Activated T-cell treated with anti-CD3 and anti-CD28 coated beads for 48 hours (primary cell): ENCODE measurements at regions not wholly inside any gene's neighbourhood (a gene's known extent, or its start where the extent isn't known, plus 50 kb on each side); places are given as distances from the start of the nearest gene placed in this dataset.
"Not testable (repeated sequence)": the region's sequence is repeated elsewhere in the genome, so short reads cannot be mapped to it uniquely, and the experiment has no call there.

Experiments used
- DNase-seq: peaks from one replicate; pipeline ENCODE4 v3.0.0-alpha.2; 2020; ENCODE audit warnings: low read depth

DNA sequence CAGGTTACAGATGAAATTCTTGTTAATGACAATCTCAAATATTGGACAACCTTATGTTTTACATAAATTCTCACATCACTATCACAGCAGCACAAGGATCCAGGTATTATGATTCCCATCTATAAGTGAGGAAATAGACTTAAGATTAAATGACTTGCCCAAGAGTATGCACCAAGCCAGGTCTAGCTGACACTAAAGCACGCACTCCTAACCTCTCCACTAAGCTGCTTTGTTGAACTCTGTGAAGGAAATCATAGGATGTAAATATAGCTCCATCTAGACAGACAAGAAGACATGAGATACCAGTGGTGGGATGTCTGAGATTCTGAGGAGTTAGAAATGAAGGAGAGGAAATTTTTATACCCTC lies 87.9 kb downstream of the PHLDA1 start:
- no peak for DNase-seq

- not testable (repeated sequence) for DNase-seq
These were observed 89.9 kb downstream of the PHLDA1 start for GRCh38 chr12:75941661-75942060.

DNA sequence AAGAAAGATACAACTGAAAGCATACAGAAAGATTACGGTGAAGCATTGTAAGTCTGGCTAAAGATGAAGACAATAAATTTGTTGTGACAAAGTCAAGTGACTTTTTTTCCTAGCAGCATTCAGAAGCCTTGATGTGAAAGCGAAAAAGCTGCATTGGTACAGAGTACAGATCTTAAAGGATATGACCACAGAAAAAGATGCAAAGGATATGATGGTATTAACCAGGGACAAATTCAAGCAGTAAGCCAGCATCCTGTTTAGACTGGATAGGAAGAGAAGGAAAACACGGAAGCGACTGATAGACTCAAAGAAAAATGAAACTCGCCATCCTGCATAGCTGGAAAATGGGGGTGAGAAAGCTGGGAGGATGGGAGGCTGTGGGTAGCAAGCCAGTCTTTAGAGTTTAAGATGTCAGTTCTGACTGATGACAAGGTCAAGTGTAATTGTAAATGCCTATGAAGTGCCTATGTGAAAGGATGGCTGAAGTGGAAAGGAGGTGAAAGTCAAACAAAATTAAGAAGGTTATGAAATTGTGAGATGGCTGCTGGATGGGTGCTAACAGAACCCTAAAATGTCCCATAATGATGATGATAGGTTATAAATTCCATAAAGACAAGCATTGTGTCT lies 92.4 kb downstream of the PHLDA1 start:
- DNase-seq, result no peak

- no peak for DNase-seq
These were observed 93.4 kb downstream of the PHLDA1 start for GRCh38 chr12:75938189-75938588.

GRCh38 chr12:75937486-75937885 lies 94.1 kb downstream of the PHLDA1 start:
- no peak for DNase-seq

- no peak for DNase-seq
These were observed 94.8 kb downstream of the PHLDA1 start for GRCh38 chr12:75936515-75937440.

DNA sequence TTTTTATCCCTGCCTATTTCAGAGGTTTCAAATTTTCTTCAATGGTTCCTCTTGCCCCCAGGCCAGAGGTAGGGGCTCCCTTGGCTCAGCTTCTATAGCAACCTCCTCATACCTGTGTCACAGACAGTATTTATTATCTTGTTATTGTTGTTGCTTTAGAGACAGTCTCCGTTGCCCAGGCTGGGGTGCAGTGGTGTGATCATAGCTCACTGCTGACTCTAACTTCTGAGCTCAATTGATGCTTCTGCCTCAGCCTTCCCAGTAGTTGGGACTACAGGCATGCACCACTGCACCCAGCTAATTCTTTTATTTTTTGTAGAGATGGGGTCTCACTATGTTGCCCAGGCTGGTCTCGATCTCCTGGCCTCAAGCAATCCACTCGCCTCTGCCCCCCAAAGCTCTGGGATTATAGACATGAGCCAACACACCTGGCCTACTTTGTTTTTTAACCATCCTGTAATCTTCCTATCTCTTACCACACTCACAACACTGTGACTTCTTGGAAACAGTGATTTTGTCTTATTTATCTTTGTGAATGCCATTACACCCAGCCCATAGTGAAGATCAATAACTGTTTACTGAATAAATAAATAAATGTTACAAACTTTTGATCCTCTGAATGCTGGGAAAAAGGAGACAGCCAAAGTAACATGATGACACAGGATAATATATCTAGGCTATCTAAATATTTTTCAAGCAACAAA lies 95.9 kb downstream of the PHLDA1 start:
- DNase-seq, result no peak

DNA sequence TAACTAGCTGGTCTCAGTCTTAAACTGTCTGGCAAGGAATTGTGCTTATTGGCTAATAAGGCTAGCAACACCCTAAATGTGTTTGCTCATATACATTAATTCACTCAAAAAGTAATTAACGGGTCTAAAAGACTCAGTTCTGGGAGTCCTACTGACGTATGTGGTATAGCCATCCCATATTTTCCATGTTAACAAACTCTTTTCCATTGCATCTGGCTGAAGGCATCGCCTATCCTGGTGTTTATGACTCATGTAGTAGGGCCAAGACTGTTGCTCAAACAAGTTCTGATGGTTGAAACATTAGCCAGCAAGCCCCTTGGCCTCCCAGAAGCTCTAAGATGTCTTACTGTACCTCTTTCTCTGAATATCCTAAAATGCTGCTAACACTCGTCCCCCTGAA lies 98.5 kb downstream of the PHLDA1 start:
- no peak for DNase-seq

- no peak for DNase-seq
These were observed 99.3 kb downstream of the PHLDA1 start for GRCh38 chr12:75932241-75932640.

DNA sequence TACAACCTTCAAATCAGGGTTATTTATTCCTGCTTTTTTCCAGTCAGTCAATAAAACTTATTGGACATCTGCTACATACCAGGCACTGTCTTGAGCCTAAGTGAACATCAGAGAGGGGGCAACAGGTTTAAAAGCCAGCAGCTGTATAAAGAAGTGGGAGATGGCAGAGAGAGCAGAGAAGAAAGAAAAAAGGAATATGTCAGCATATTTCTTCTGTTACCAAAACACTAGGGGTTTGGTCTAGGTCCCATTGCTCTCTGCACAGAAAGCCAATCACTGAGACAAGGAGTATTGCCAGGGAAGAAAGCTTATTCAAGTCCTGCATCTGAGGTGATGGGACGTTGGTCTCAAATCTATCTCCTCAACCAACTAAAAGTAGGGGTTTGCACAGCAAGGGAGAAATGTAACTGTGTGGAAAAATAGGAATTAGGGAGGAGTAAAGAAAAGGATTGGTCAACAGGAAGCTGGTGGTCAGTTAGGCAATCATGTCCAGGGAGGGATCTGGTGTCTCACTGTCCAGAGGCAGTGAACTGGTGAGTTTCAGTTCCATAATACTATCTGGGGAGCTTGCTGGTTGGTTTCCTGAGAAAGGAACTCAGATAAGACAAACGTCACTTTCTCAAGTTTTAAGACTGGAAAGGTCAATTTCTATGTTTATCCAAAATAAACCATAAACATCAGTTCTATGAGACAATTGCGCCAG lies 107.5 kb downstream of the PHLDA1 start:
- DNase-seq, result no peak

- DNase-seq, result no peak
These were observed 108.5 kb downstream of the PHLDA1 start for GRCh38 chr12:75922944-75923642.

DNA sequence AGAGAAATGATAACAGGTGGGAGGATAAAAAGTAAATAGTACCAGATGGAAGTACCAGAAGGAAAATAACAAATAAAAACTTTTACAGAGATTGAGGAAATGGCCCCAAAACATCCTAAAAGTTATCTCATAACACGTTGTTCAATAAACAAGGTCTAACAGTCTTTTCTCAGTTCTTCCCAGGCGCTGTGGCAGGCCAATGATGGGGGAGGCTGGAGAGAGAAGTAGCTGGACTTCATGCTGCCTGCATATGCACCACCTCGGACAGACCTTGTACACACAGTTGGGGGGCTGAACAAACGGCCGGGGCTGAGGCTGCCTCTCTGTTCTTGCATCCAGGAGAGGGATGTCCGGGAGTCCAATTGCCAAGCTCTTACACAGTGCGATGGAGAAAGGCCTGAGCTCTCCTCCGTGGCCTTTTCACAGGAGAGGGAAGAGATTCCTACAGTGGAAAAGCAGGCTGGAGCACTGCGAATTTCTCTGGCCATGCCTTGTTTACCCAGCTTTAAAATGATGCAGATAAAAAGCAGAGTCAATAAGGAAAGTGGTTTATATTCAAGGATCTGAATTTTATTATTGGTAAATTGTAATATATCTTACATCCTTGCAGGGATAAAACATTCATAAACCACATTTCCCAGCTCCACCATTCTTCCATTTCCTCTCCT lies 109.8 kb downstream of the PHLDA1 start:
- no peak for DNase-seq

- DNase-seq, result no peak
These were observed 113.9 kb downstream of the PHLDA1 start for GRCh38 chr12:75917715-75918114.

DNA sequence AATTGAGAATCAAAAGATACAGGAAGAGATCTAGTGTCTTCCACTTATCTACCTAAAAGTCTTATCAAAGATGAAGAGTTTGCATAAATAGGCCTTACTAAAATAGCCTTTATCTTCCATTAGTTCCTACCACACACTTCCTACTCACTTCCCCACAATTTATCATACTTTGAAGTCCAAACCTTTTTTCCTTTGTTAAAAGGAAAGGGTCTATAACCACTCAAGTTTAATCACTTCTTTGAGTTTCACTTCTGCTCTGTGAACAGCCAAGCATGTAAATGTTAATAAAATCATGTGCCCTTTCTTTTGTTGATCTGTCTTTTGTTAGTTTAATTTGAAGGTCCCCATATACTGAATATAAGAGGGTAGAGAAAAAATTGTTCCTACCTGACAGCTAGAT lies 114.5 kb downstream of the PHLDA1 start:
- DNase-seq, result no peak

DNA sequence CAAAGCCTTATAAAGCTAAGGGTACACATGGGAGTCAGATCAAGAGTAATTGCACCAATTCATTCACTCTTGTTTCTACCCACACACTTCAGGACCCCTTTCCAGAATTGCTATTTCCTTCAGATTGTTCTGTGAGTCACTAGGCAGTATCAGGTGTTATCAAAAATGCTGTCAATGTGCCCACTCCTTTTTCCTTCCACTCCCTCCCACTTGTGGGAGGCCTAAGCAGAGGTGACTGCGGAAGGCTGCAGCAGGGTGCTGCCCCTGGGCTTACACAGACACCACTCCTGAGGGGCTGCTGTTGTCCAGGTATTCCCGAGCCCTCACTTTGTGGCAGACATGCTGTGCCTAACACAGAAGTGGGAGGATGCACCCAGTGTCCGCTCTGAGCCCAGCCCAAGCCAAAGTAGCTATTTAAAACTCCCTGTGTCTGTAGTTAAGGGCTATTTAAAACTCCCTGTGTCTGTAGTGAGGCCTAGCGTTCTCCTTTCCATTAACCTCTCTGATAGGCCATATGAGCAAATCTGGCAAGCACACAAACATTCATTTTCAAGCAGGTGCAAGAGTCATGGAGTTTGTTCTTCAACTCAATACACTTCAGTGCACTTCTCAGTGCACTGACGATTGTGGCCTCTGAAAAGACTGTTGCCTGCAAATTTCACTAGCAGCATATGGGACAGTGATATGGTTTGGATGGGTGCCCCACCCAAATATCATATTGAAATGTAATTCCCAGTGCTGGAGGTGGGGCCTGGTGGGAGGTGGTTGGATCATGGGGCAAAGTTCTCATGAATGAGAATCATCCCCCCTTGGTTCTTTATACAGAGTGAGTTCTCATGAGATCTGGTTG lies 117.8 kb downstream of the PHLDA1 start:
- peak; percentile 48 for DNase-seq

- no peak for DNase-seq
These were observed 121.6 kb downstream of the PHLDA1 start for GRCh38 chr12:75909714-75910656.

- no peak for DNase-seq
These were observed 122.5 kb downstream of the PHLDA1 start for GRCh38 chr12:75908961-75909605.

- DNase-seq, result no peak
These were observed 125.7 kb downstream of the PHLDA1 start for GRCh38 chr12:75905922-75906321.
